Peyer's patch (tissue), 4 donors: ENCODE measurements at regions not wholly inside any gene's neighbourhood (a gene's known extent, or its start where the extent isn't known, plus 50 kb on each side); places are given as distances from the start of the nearest gene placed in this dataset.

Experiments used
- CTCF ChIP-seq, 6 experiments: fragments of 450-650 bp in 4 of 6; fragments of 200-600 bp in 2 of 6; sonication (generic) in 1 of 6; IDR thresholded peaks; one replicate each; pipeline ENCODE4 v1.5.1; 2017 to 2019; ENCODE audit warnings: antibody characterized with exemption in 6 of 6, mild to moderate bottlenecking in 3 of 6, moderate library complexity in 1 of 6
- POLR2A ChIP-seq, 2 donors: fragments of 450-650 bp; IDR thresholded peaks; one replicate each; pipeline ENCODE4 v1.5.1; 2017; ENCODE audit warnings: antibody characterized with exemption in 2 of 2, mild to moderate bottlenecking in 2 of 2, moderate library complexity in 2 of 2

- TF ChIP-seq CTCF (IDR thresholded peaks at IDR 0.05) (no peak), POLR2A (IDR thresholded peaks at IDR 0.05) (no peak)
Measured at GRCh38 chr1:114227059-114227458, 73.4 kb upstream of the SYT6 start.
